Body of pancreas (tissue), 4 donors: ENCODE measurements at regions not wholly inside any gene's neighbourhood (a gene's known extent, or its start where the extent isn't known, plus 50 kb on each side); places are given as distances from the start of the nearest gene placed in this dataset.

ENCODE experiments used
- POLR2A ChIP-seq, 3 donors: fragments of 450-650 bp; IDR thresholded peaks; one replicate each; pipeline ENCODE4 v1.6.1; 2016; ENCODE audit warnings: antibody characterized with exemption in 3 of 3, mild to moderate bottlenecking in 2 of 3
- TF ChIP-seq, protein P1 (sequence below), 7 experiments: fragments of 450-650 bp in 4 of 7; fragments of 200-600 bp in 3 of 7; sonication (generic) in 3 of 7; IDR thresholded peaks; one replicate each; pipeline ENCODE4 v1.5.1; 2016 to 2019; ENCODE audit warnings: antibody characterized with exemption in 7 of 7

DNA sequence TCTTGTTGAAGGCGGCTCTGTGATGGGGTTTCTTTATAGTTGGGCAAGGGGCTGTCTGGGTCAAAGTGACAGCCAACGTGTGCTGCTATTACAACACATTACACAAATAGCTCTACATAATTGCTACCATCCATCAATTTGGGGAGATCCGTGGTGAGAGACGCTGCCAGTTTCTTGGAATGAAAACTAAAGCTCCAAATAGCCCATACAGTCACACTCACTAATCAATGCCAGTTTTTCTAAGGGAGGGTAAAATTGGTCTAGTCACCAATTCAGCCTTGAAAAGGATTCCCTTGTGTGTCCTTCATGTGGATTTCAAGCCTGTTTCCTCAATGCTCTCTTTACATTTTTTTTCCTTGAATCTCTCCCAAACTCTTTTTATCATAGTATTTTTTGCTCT lies 343.3 kb upstream of the KLF4 start:
- TF ChIP-seq, protein P1, sequence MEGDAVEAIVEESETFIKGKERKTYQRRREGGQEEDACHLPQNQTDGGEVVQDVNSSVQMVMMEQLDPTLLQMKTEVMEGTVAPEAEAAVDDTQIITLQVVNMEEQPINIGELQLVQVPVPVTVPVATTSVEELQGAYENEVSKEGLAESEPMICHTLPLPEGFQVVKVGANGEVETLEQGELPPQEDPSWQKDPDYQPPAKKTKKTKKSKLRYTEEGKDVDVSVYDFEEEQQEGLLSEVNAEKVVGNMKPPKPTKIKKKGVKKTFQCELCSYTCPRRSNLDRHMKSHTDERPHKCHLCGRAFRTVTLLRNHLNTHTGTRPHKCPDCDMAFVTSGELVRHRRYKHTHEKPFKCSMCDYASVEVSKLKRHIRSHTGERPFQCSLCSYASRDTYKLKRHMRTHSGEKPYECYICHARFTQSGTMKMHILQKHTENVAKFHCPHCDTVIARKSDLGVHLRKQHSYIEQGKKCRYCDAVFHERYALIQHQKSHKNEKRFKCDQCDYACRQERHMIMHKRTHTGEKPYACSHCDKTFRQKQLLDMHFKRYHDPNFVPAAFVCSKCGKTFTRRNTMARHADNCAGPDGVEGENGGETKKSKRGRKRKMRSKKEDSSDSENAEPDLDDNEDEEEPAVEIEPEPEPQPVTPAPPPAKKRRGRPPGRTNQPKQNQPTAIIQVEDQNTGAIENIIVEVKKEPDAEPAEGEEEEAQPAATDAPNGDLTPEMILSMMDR (IDR thresholded peaks at IDR 0.05): no peak
- no peak for TF ChIP-seq POLR2A (IDR thresholded peaks at IDR 0.05)
